Caco-2 (cell line): ENCODE measurements at regions not wholly inside any gene's neighbourhood (a gene's known extent, or its start where the extent isn't known, plus 50 kb on each side); places are given as distances from the start of the nearest gene placed in this dataset.

Experiments used
- BruUV-seq: library from RNA; stranded (reverse); fragments of 400-500 nt; replicated peaks from 2 replicates; lab custom pipeline; 2021; lab: Mats Ljungman, UMichigan
- CTCF ChIA-PET: fragments of 300-600 bp; sonication (Branson Sonifier 250); formaldehyde crosslinking; loops from one replicate; lab custom pipeline; 2022; ENCODE audit warnings: antibody characterized with exemption; lab: Charles Lee
- POLR2A ChIA-PET: fragments of 300-600 bp; sonication (Branson Sonifier 250); formaldehyde crosslinking; loops from one replicate; lab custom pipeline; 2022; ENCODE audit warnings: antibody characterized with exemption; lab: Charles Lee
- DNase-seq, 2 experiments: peaks; one replicate each; pipeline versions ENCODE4 v3.0.0 to v3.0.0-alpha.2; 2020 to 2022
- H3K27me3 ChIP-seq: replicated peaks from 2 replicates; pipeline ENCODE4 v1.6.0; 2011; ENCODE audit warnings: low read length; ENCODE audit not compliant: control insufficient read depth, insufficient read depth
- H3K36me3 ChIP-seq: 2 replicates; pipeline ENCODE4 v1.5.1; 2011; ENCODE audit warnings: low read length; ENCODE audit not compliant: control insufficient read depth, insufficient read depth
- H3K4me1 ChIP-seq: fragments of 250-450 bp; sonication (Bioruptor Pico); 2 replicates; pipeline ENCODE4 v1.5.1; 2020; ENCODE audit warnings: mild to moderate bottlenecking
- H3K4me3 ChIP-seq: 2 replicates; pipeline ENCODE4 v1.5.1; 2011; ENCODE audit warnings: low read depth, mild to moderate bottlenecking, control low read depth, low read length
- H3K9me3 ChIP-seq: fragments of 250-450 bp; sonication (Bioruptor Pico); 2 replicates; pipeline ENCODE4 v1.5.1; 2020; ENCODE audit warnings: mild to moderate bottlenecking, moderate library complexity
- H3K27ac Mint-ChIP-seq: one replicate; pipeline ENCODE4 v1.8.0; 2022; ENCODE audit warnings: mixed read lengths; ENCODE audit not compliant: unreplicated experiment
- H3K27me3 Mint-ChIP-seq: one replicate; pipeline ENCODE4 v1.8.0; 2022; ENCODE audit warnings: mixed read lengths; ENCODE audit not compliant: insufficient read depth, unreplicated experiment
- H3K36me3 Mint-ChIP-seq: one replicate; pipeline ENCODE4 v1.8.0; 2022; ENCODE audit warnings: mild to moderate bottlenecking, mixed read lengths; ENCODE audit not compliant: insufficient read depth, unreplicated experiment
- H3K4me1 Mint-ChIP-seq: one replicate; pipeline ENCODE4 v1.8.0; 2022; ENCODE audit warnings: low read depth, mixed read lengths; ENCODE audit not compliant: unreplicated experiment
- H3K4me3 Mint-ChIP-seq: one replicate; pipeline ENCODE4 v1.8.0; 2022; ENCODE audit warnings: mild to moderate bottlenecking, moderate library complexity, mixed read lengths; ENCODE audit not compliant: unreplicated experiment
- H3K9me3 Mint-ChIP-seq: one replicate; pipeline ENCODE4 v1.8.0; 2022; ENCODE audit warnings: mixed read lengths; ENCODE audit not compliant: unreplicated experiment
- intact Hi-C: fragments of 100-400 bp; cut with micrococcal nuclease; formaldehyde crosslinking; loops from one replicate; pipeline ENCODE4 v1.10.0; 2022; ENCODE audit not compliant: unreplicated experiment
- TF ChIP-seq, protein P1 (sequence below), 2 experiments: fragments of 200-600 bp in 1 of 2; IDR thresholded peaks; 1 replicate in 1 of 2; 2 replicates in 1 of 2; pipeline versions ENCODE4 v1.5.1 to v1.8.0; 2011 to 2022; ENCODE audit warnings: antibody characterized with exemption in 1 of 2, control low read depth in 1 of 2, inconsistent platforms in 1 of 2, low read depth in 1 of 2, low read length in 1 of 2, mild to moderate bottlenecking in 1 of 2, moderate library complexity in 1 of 2; ENCODE audit not compliant: insufficient read depth in 1 of 2, severe bottlenecking in 1 of 2, unreplicated experiment in 1 of 2

DNA sequence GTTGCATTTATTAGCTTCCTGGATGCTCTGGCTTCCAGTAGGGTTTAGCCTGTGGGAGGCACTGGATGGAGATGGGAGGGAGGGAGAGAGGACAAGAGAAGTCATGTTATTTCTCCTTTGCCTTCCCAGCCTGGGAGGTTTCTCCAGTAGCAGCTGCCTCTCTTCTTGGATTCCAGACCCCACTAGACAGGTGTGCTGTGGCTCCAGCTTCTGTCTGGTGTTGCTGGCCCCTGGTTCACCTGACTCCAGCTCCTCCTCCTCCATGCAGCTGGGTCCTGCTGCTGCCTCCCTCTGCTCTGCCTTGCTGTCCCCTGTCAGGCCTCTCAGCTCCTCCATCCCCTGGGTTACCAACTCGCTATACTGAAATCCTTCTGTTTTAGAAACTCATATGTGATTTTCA is 188.9 kb upstream of the TNP1 start:
- TF ChIP-seq, protein P1, sequence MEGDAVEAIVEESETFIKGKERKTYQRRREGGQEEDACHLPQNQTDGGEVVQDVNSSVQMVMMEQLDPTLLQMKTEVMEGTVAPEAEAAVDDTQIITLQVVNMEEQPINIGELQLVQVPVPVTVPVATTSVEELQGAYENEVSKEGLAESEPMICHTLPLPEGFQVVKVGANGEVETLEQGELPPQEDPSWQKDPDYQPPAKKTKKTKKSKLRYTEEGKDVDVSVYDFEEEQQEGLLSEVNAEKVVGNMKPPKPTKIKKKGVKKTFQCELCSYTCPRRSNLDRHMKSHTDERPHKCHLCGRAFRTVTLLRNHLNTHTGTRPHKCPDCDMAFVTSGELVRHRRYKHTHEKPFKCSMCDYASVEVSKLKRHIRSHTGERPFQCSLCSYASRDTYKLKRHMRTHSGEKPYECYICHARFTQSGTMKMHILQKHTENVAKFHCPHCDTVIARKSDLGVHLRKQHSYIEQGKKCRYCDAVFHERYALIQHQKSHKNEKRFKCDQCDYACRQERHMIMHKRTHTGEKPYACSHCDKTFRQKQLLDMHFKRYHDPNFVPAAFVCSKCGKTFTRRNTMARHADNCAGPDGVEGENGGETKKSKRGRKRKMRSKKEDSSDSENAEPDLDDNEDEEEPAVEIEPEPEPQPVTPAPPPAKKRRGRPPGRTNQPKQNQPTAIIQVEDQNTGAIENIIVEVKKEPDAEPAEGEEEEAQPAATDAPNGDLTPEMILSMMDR (IDR thresholded peaks at IDR 0.05; ENCODE audit: insufficient read depth in 1 of 2, low read depth in 1 of 2, low read length in 1 of 2, severe bottlenecking in 1 of 2, unreplicated experiment in 1 of 2): no peak
- ChIA-PET POLR2A (no interaction called here), CTCF (no interaction called here)
- H3K4me3 ChIP-seq: no peak overlapping the region
- H3K36me3 ChIP-seq: no peaks in the 10 kb centered on the region
- BruUV-seq: no TSS peak
- H3K27me3 ChIP-seq: no peaks in the 10 kb centered on the region
- DNase-seq: no peak
- peaks cover 3% of the 10 kb centered on the region for H3K27me3 Mint-ChIP-seq
- peaks cover 3% of the 10 kb centered on the region; the same call in 1 of the 2 replicates for H3K4me1 ChIP-seq
- intact Hi-C loops: no loop called here
- no peaks in the 10 kb centered on the region for H3K9me3 ChIP-seq
- peaks cover 18% of the 10 kb centered on the region for H3K9me3 Mint-ChIP-seq
- H3K36me3 Mint-ChIP-seq: no peaks in the 10 kb centered on the region
- H3K4me3 Mint-ChIP-seq: no peak overlapping the region
- no peak overlapping the region for H3K27ac Mint-ChIP-seq
- peaks cover 22% of the 10 kb centered on the region for H3K4me1 Mint-ChIP-seq

DNA sequence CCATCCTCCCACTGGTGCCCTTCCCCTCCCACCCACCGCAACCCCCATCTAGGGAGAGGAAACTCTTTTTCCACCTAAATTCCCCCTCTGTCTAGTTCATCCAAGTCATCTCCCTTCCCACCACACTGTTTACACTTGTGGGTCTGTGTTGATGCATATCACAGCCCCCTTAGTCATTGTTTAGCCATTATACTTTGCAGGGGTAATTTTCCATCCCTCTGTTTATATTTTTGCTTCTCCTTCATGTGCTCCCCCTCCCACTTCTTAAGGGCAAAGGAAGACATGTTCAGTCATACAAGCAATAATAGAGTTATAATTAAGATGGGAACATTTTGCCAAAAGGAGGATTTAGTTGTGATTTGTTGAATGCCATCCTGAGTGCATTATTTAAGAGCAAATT is 187.8 kb upstream of the TNP1 start:
- Mint-ChIP-seq H3K27me3 (peaks cover 3% of the 10 kb centered on the region), H3K27ac (peak overlapping the region; percentile 23), H3K36me3 (no peaks in the 10 kb centered on the region), H3K4me1 (peaks cover 22% of the 10 kb centered on the region), H3K9me3 (peaks cover 18% of the 10 kb centered on the region), H3K4me3 (no peak overlapping the region)
- H3K27me3 ChIP-seq: no peaks in the 10 kb centered on the region
- H3K4me1 ChIP-seq: peaks cover 3% of the 10 kb centered on the region; the same call in 1 of the 2 replicates
- no TSS peak for BruUV-seq
- no peak overlapping the region for H3K4me3 ChIP-seq
- no peaks in the 10 kb centered on the region for H3K9me3 ChIP-seq
- ChIA-PET POLR2A (no interaction called here), CTCF (interaction anchor here (0.5 to 1.4 kb wide), 3 partner anchors 12 to 314 kb away, joined by 3 to 6 read pairs (median 4); no protein-coding TSS in a partner anchor)
- TF ChIP-seq, protein P1 (IDR thresholded peaks at IDR 0.05; ENCODE audit: insufficient read depth in 1 of 2, low read depth in 1 of 2, low read length in 1 of 2, severe bottlenecking in 1 of 2, unreplicated experiment in 1 of 2): no peak
- H3K36me3 ChIP-seq: no peaks in the 10 kb centered on the region
- DNase-seq: no peak
- intact Hi-C loops: no loop called here

DNA sequence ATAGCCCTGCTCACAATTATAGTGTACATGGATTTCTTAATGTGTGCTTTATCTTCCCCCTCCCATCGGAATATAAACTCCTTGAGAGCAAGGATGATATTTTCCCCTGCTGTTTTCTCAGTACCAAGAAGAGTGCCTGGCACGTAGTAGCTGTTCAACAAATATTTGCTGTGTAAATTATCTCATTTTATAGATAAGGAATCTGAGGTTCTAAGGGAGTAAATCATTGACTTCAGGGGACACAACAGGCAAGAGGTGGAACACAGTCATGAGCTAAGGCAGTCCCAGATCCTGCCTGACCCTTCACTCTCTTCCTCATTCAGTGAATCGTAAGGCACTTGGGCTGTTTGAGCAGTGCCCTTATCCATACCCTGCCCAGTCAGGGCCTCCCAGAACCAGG is 187.3 kb upstream of the TNP1 start:
- peak overlapping the region; percentile 3 for H3K27ac Mint-ChIP-seq
- intact Hi-C loops: no loop called here

More for the DNA sequence above, 187.3 kb upstream of the TNP1 start:
- ChIA-PET POLR2A (no interaction called here), CTCF (interaction anchor here (0.5 to 1.4 kb wide), 2 partner anchors 12 to 57 kb away, joined by 3 to 4 read pairs; no protein-coding TSS in a partner anchor)
- Histone ChIP-seq H3K4me3 (no peak overlapping the region), H3K9me3 (no peaks in the 10 kb centered on the region), H3K27me3 (no peaks in the 10 kb centered on the region), H3K36me3 (no peaks in the 10 kb centered on the region), H3K4me1 (peaks cover 3% of the 10 kb centered on the region; the same call in 1 of the 2 replicates)
- H3K27me3 Mint-ChIP-seq: peaks cover 3% of the 10 kb centered on the region
- peaks cover 22% of the 10 kb centered on the region for H3K4me1 Mint-ChIP-seq
- peak; percentile 19 to 38 for DNase-seq
- H3K9me3 Mint-ChIP-seq: peaks cover 20% of the 10 kb centered on the region
- TF ChIP-seq, protein P1 (IDR thresholded peaks at IDR 0.05; ENCODE audit: insufficient read depth in 1 of 2, low read depth in 1 of 2, low read length in 1 of 2, severe bottlenecking in 1 of 2, unreplicated experiment in 1 of 2): no peak
- H3K36me3 Mint-ChIP-seq: no peaks in the 10 kb centered on the region
- H3K4me3 Mint-ChIP-seq: no peak overlapping the region
- BruUV-seq: no TSS peak
